Panc1 (cell line): ENCODE measurements at regions not wholly inside any gene's neighbourhood (a gene's known extent, or its start where the extent isn't known, plus 50 kb on each side); places are given as distances from the start of the nearest gene placed in this dataset.
"Not testable (repeated sequence)": the region's sequence is repeated elsewhere in the genome, so short reads cannot be mapped to it uniquely, and the experiment has no call there.

ENCODE experiments used
- SIN3A ChIP-seq: IDR thresholded peaks from 2 replicates; pipeline ENCODE4 v1.6.1; 2012; ENCODE audit warnings: low read depth, mild to moderate bottlenecking, low read length, moderate library complexity, borderline replicate concordance; ENCODE audit not compliant: insufficient read depth
- TF ChIP-seq, protein P1 (sequence below): fragments of 450-650 bp; IDR thresholded peaks from 2 replicates; pipeline ENCODE4 v1.5.1; 2017; ENCODE audit warnings: mild to moderate bottlenecking

DNA sequence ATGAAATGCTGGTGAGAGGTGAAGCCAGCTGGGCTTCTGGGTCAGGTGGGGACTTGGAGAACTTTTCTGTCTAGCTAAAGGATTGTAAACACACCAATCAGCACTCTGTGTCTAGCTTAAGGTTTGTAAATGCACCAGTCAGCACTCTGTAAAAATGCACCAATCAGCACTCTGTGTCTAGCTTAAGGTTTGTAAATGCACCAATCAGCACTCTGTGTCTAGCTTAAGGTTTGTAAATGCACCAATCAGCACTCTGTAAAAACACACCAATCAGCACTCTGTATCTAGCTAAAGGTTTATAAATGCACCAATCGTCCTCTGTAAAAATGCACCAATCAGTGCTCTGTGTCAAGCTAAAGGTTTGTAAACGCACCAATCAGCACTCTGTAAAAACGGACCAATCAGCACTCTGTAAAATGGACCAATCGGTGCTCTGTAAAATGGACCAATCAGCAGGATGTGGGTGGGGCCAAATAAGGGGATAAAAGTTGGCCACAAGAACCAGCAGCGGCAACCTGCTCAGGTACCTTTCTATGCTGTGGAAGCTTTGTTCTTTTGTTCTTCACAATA lies 127.4 kb downstream of the COPRS start:
- TF ChIP-seq SIN3A, result not testable (repeated sequence)
- TF ChIP-seq, protein P1, sequence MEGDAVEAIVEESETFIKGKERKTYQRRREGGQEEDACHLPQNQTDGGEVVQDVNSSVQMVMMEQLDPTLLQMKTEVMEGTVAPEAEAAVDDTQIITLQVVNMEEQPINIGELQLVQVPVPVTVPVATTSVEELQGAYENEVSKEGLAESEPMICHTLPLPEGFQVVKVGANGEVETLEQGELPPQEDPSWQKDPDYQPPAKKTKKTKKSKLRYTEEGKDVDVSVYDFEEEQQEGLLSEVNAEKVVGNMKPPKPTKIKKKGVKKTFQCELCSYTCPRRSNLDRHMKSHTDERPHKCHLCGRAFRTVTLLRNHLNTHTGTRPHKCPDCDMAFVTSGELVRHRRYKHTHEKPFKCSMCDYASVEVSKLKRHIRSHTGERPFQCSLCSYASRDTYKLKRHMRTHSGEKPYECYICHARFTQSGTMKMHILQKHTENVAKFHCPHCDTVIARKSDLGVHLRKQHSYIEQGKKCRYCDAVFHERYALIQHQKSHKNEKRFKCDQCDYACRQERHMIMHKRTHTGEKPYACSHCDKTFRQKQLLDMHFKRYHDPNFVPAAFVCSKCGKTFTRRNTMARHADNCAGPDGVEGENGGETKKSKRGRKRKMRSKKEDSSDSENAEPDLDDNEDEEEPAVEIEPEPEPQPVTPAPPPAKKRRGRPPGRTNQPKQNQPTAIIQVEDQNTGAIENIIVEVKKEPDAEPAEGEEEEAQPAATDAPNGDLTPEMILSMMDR, result not testable (repeated sequence)
